Fibroblast of lung (primary cell): ENCODE measurements at regions not wholly inside any gene's neighbourhood (a gene's known extent, or its start where the extent isn't known, plus 50 kb on each side); places are given as distances from the start of the nearest gene placed in this dataset.

Experiments
- DNase-seq, 2 donors: peaks; one replicate each; pipeline versions ENCODE4 v3.0.0 to v3.0.0-alpha.2; 2010; ENCODE audit warnings: low read depth in 2 of 2
- H2AFZ ChIP-seq: 2 replicates; pipeline ENCODE4 v1.5.1; 2012; ENCODE audit warnings: low read length, control low read depth, inconsistent platforms
- H3K27ac ChIP-seq: 2 replicates; pipeline ENCODE4 v1.5.1; 2011; ENCODE audit warnings: low read length, control low read depth; ENCODE audit not compliant: insufficient read depth
- H3K27me3 ChIP-seq: 2 replicates; pipeline ENCODE4 v1.5.1; 2011; ENCODE audit warnings: mild to moderate bottlenecking, low read length; ENCODE audit not compliant: control insufficient read depth, insufficient read depth
- H3K36me3 ChIP-seq: 2 replicates; pipeline ENCODE4 v1.5.1; 2011; ENCODE audit warnings: low read length; ENCODE audit not compliant: control insufficient read depth, insufficient read depth
- H3K4me1 ChIP-seq: 2 replicates; pipeline ENCODE4 v1.5.1; 2011; ENCODE audit warnings: low read length; ENCODE audit not compliant: control insufficient read depth, insufficient read depth; ENCODE audit errors: extremely low read depth
- H3K4me2 ChIP-seq: 2 replicates; pipeline ENCODE4 v1.5.1; 2011; ENCODE audit warnings: low read length, control low read depth; ENCODE audit not compliant: insufficient read depth; ENCODE audit errors: extremely low read depth
- H3K4me3 ChIP-seq, 4 experiments: fragments of 200-600 bp in 1 of 4; sonication (generic) in 1 of 4; replicated peaks in 1 of 4; 2 replicates each; pipeline ENCODE4 v1.5.1; 2011 to 2016; ENCODE audit warnings: low read length in 4 of 4, low read depth in 3 of 4, mild to moderate bottlenecking in 3 of 4, control low read depth in 2 of 4, inconsistent platforms in 1 of 4, mixed read lengths in 1 of 4; ENCODE audit not compliant: insufficient read depth in 1 of 4; ENCODE audit errors: control extremely low read depth in 1 of 4
- H3K79me2 ChIP-seq: 2 replicates; pipeline ENCODE4 v1.5.1; 2012; ENCODE audit warnings: mild to moderate bottlenecking, low read length, inconsistent platforms; ENCODE audit not compliant: control insufficient read depth, insufficient read depth
- H3K9ac ChIP-seq: 2 replicates; pipeline ENCODE4 v1.5.1; 2011; ENCODE audit warnings: mild to moderate bottlenecking, low read length, control low read depth; ENCODE audit not compliant: insufficient read depth
- H3K9me3 ChIP-seq: 2 replicates; pipeline ENCODE4 v1.5.1; 2012; ENCODE audit warnings: low read depth, low read length; ENCODE audit not compliant: control insufficient read depth, insufficient read depth
- H4K20me1 ChIP-seq: 2 replicates; pipeline ENCODE4 v1.5.1; 2011; ENCODE audit warnings: low read length; ENCODE audit not compliant: control insufficient read depth, insufficient read depth; ENCODE audit errors: extremely low read depth
- CTCF ChIP-seq, 2 donors: IDR thresholded peaks in 1 of 2; conservative IDR thresholded peaks in 1 of 2; 1 replicate in 1 of 2; 2 replicates in 1 of 2; pipeline ENCODE4 v1.5.1; 2011 to 2012; ENCODE audit warnings: low read length in 2 of 2, control low read depth in 1 of 2, inconsistent platforms in 1 of 2, low read depth in 1 of 2, mild to moderate bottlenecking in 1 of 2
- EZH2 ChIP-seq: IDR thresholded peaks from 2 replicates; pipeline ENCODE4 v1.5.1; 2012; ENCODE audit warnings: low read length, control low read depth, mild to moderate bottlenecking; ENCODE audit errors: missing control alignments

GRCh38 chr15:93565201-93565600 is 476.2 kb upstream of the RGMA start:
- TF ChIP-seq EZH2 (no peak), CTCF (conservative IDR thresholded peaks at IDR 0.05 in 1 of 2, IDR thresholded peaks at IDR 0.05 in 1 of 2; ENCODE audit: low read depth in 1 of 2, low read length in 2 of 2) (no peak)
- Histone ChIP-seq H4K20me1 (no peaks in the 10 kb centered on the region), H3K4me3 (no peak overlapping the region), H3K27me3 (no peaks in the 10 kb centered on the region), H3K36me3 (no peaks in the 10 kb centered on the region), H3K27ac (no peak overlapping the region), H3K4me1 (no peaks in the 10 kb centered on the region), H2AFZ (no peak overlapping the region), H3K4me2 (no peak overlapping the region), H3K9ac (no peak overlapping the region), H3K79me2 (no peaks in the 10 kb centered on the region), H3K9me3 (no peaks in the 10 kb centered on the region)
- no peak for DNase-seq

- Histone ChIP-seq H3K4me3 (no peak overlapping the region), H2AFZ (no peak overlapping the region)
These were observed 474.2 kb upstream of the RGMA start for GRCh38 chr15:93563218-93563617.

GRCh38 chr15:93562395-93563123 is 473.5 kb upstream of the RGMA start:
- H3K27me3 ChIP-seq: no peaks in the 10 kb centered on the region
- H3K79me2 ChIP-seq: no peaks in the 10 kb centered on the region
- H3K4me1 ChIP-seq: no peaks in the 10 kb centered on the region
- TF ChIP-seq CTCF (conservative IDR thresholded peaks at IDR 0.05 in 1 of 2, IDR thresholded peaks at IDR 0.05 in 1 of 2; ENCODE audit: low read depth in 1 of 2, low read length in 2 of 2) (no peak), EZH2 (no peak)
- DNase-seq: no peak
- no peak overlapping the region for H3K4me2 ChIP-seq
- no peaks in the 10 kb centered on the region for H3K9me3 ChIP-seq
- H3K27ac ChIP-seq: no peak overlapping the region
- H3K9ac ChIP-seq: no peak overlapping the region
- no peak overlapping the region for H2AFZ ChIP-seq
- H4K20me1 ChIP-seq: no peaks in the 10 kb centered on the region
- H3K4me3 ChIP-seq: no peak overlapping the region
- H3K36me3 ChIP-seq: no peaks in the 10 kb centered on the region

More at GRCh38 chr15:93563218-93563617, 474.2 kb upstream of the RGMA start:
- Histone ChIP-seq H3K27ac (no peak overlapping the region), H3K36me3 (no peaks in the 10 kb centered on the region), H3K4me2 (no peak overlapping the region), H3K9ac (no peak overlapping the region), H3K4me1 (no peaks in the 10 kb centered on the region), H3K27me3 (no peaks in the 10 kb centered on the region), H3K79me2 (no peaks in the 10 kb centered on the region), H4K20me1 (no peaks in the 10 kb centered on the region), H3K9me3 (no peaks in the 10 kb centered on the region)
- no peak for DNase-seq
- no peak for TF ChIP-seq CTCF (conservative IDR thresholded peaks at IDR 0.05 in 1 of 2, IDR thresholded peaks at IDR 0.05 in 1 of 2; ENCODE audit: low read depth in 1 of 2, low read length in 2 of 2)
- TF ChIP-seq EZH2: no peak
